Natural killer cell (primary cell): ENCODE measurements at regions not wholly inside any gene's neighbourhood (a gene's known extent, or its start where the extent isn't known, plus 50 kb on each side); places are given as distances from the start of the nearest gene placed in this dataset.

Experiments used
- ATAC-seq, 3 donors: fragments of 150-1000 bp in 2 of 3; fragments of 200-7000 bp in 1 of 3; cut with Tn5 transposase; 1 replicate in 1 of 3; 2 replicates in 2 of 3; pipeline ENCODE4 v1.10.0; 2021; ENCODE audit warnings: mild to moderate bottlenecking in 2 of 3, moderate library complexity in 2 of 3
- DNase-seq, 2 donors: peaks; one replicate each; pipeline versions ENCODE4 v3.0.0 to v3.0.0-alpha.2; 2013 to 2021; ENCODE audit warnings: mixed read lengths in 1 of 2
- H3K27ac ChIP-seq: one replicate; pipeline ENCODE4 v1.5.1; 2013; ENCODE audit warnings: mild to moderate bottlenecking, low read length
- H3K27me3 ChIP-seq: one replicate; pipeline ENCODE4 v1.6.1; 2013; ENCODE audit warnings: low read length; ENCODE audit not compliant: control insufficient read depth, insufficient read depth
- H3K36me3 ChIP-seq: one replicate; pipeline ENCODE4 v1.6.1; 2013; ENCODE audit warnings: low read length; ENCODE audit not compliant: control insufficient read depth, insufficient read depth
- H3K4me1 ChIP-seq: one replicate; pipeline ENCODE4 v1.6.1; 2013; ENCODE audit warnings: low read length; ENCODE audit not compliant: control insufficient read depth, insufficient read depth
- H3K4me3 ChIP-seq: one replicate; pipeline ENCODE4 v1.5.1; 2013; ENCODE audit warnings: low read length
- H3K9me3 ChIP-seq: one replicate; pipeline ENCODE4 v1.6.1; 2013; ENCODE audit warnings: low read length; ENCODE audit not compliant: control insufficient read depth, insufficient read depth
- H3K27ac Mint-ChIP-seq, 2 donors: one replicate each; pipeline ENCODE4 v1.8.0; 2022; ENCODE audit warnings: mild to moderate bottlenecking in 2 of 2, mixed read lengths in 2 of 2, moderate library complexity in 1 of 2
- H3K27me3 Mint-ChIP-seq, 2 donors: one replicate each; pipeline ENCODE4 v1.8.0; 2022; ENCODE audit warnings: low read depth in 2 of 2, mixed read lengths in 2 of 2
- H3K36me3 Mint-ChIP-seq: one replicate; pipeline ENCODE4 v1.8.0; 2022; ENCODE audit warnings: mixed read lengths
- H3K4me1 Mint-ChIP-seq, 2 donors: one replicate each; pipeline ENCODE4 v1.8.0; 2022; ENCODE audit warnings: mixed read lengths in 2 of 2
- H3K4me3 Mint-ChIP-seq: one replicate; pipeline ENCODE4 v1.8.0; 2022; ENCODE audit warnings: mild to moderate bottlenecking, moderate library complexity, mixed read lengths
- H3K9me3 Mint-ChIP-seq, 2 donors: one replicate each; pipeline ENCODE4 v1.8.0; 2022; ENCODE audit warnings: mixed read lengths in 2 of 2
- CTCF ChIP-seq: fragments of 200-600 bp; IDR thresholded peaks from one replicate; pipeline ENCODE4 v1.8.0; 2022; ENCODE audit warnings: antibody characterized with exemption
- WGBS: methylation state at CpG from one replicate; pipeline ENCODE4 v1.1.7; 2013; ENCODE audit warnings: missing lambda C conversion rate; ENCODE audit not compliant: insufficient coverage; 5-methylcytosine and 5-hydroxymethylcytosine counted together
- intact Hi-C: fragments of 100-400 bp; cut with micrococcal nuclease; formaldehyde crosslinking; loops from one replicate; pipeline ENCODE4 v1.14.2; 2022

GRCh38 chr4:126582737-126583136 lies 1050.0 kb upstream of the INTU start:
- no peak for ATAC-seq
- intact Hi-C loops: no loop called here
- no peak overlapping the region for H3K27ac ChIP-seq

GRCh38 chr4:126583509-126583908 lies 1049.2 kb upstream of the INTU start:
- TF ChIP-seq CTCF: no peak
- Mint-ChIP-seq H3K9me3 (peaks cover 20 to 21% of the 10 kb centered on the region in 2 donors), H3K4me3 (no peak overlapping the region), H3K4me1 (no peaks in the 10 kb centered on the region), H3K36me3 (no peaks in the 10 kb centered on the region), H3K27me3 (no peaks in the 10 kb centered on the region), H3K27ac (no peak overlapping the region)
- Histone ChIP-seq H3K27me3 (no peaks in the 10 kb centered on the region), H3K9me3 (peaks cover 6% of the 10 kb centered on the region), H3K27ac (no peak overlapping the region), H3K36me3 (no peaks in the 10 kb centered on the region), H3K4me1 (no peaks in the 10 kb centered on the region), H3K4me3 (no peak overlapping the region)
- intact Hi-C loops: no loop called here
- no peak for ATAC-seq
- WGBS: 82% methylated on average over 1 of the region's 1 CpG
- DNase-seq: no peak

More at GRCh38 chr4:126582737-126583136, 1050.0 kb upstream of the INTU start:
- no peak overlapping the region for H3K4me3 ChIP-seq
- Mint-ChIP-seq H3K27me3 (no peaks in the 10 kb centered on the region), H3K9me3 (peaks cover 20 to 21% of the 10 kb centered on the region in 2 donors), H3K27ac (no peak overlapping the region), H3K4me1 (no peaks in the 10 kb centered on the region), H3K4me3 (no peak overlapping the region), H3K36me3 (no peaks in the 10 kb centered on the region)
- H3K36me3 ChIP-seq: no peaks in the 10 kb centered on the region
- 78% methylated on average over 1 of the region's 2 CpGs for WGBS
- peaks cover 6% of the 10 kb centered on the region for H3K9me3 ChIP-seq
- no peak for TF ChIP-seq CTCF
- no peak for DNase-seq
- H3K4me1 ChIP-seq: no peaks in the 10 kb centered on the region
- H3K27me3 ChIP-seq: no peaks in the 10 kb centered on the region

- DNase-seq: no peak
- intact Hi-C loops: no loop called here
- no peaks in the 10 kb centered on the region for H3K4me1 ChIP-seq
- Mint-ChIP-seq H3K27me3 (no peaks in the 10 kb centered on the region), H3K4me1 (no peaks in the 10 kb centered on the region), H3K9me3 (peaks cover 7 to 12% of the 10 kb centered on the region in 2 donors), H3K36me3 (no peaks in the 10 kb centered on the region), H3K4me3 (no peak overlapping the region), H3K27ac (no peak overlapping the region)
- H3K9me3 ChIP-seq: peaks cover 3% of the 10 kb centered on the region
- H3K27ac ChIP-seq: no peak overlapping the region
- H3K4me3 ChIP-seq: no peak overlapping the region
- TF ChIP-seq CTCF: no peak
- no peak for ATAC-seq
- no peaks in the 10 kb centered on the region for H3K27me3 ChIP-seq
- no peaks in the 10 kb centered on the region for H3K36me3 ChIP-seq
These were observed 1041.2 kb upstream of the INTU start for GRCh38 chr4:126591583-126591982.

GRCh38 chr4:126592088-126592487 lies 1040.7 kb upstream of the INTU start:
- H3K36me3 ChIP-seq: no peaks in the 10 kb centered on the region
- no peaks in the 10 kb centered on the region for H3K27me3 ChIP-seq
- H3K4me3 ChIP-seq: no peak overlapping the region
- no CpG with 5 or more reads among the region's 3 CpGs for WGBS
- no peak for TF ChIP-seq CTCF
- no peaks in the 10 kb centered on the region for H3K4me1 ChIP-seq
- H3K27ac Mint-ChIP-seq: no peak overlapping the region
- no peak for DNase-seq
- no peak overlapping the region for H3K27ac ChIP-seq
- H3K4me1 Mint-ChIP-seq: no peaks in the 10 kb centered on the region
- peaks cover under 1% of the 10 kb centered on the region for H3K9me3 ChIP-seq
- ATAC-seq: no peak
- peaks cover 6 to 12% of the 10 kb centered on the region in 2 donors for H3K9me3 Mint-ChIP-seq
- H3K4me3 Mint-ChIP-seq: no peak overlapping the region
- intact Hi-C loops: no loop called here
- H3K36me3 Mint-ChIP-seq: no peaks in the 10 kb centered on the region
- no peaks in the 10 kb centered on the region for H3K27me3 Mint-ChIP-seq
